ENCODE measurements at regions not wholly inside any gene's neighbourhood (a gene's known extent, or its start where the extent isn't known, plus 50 kb on each side); places are given as distances from the start of the nearest gene placed in this dataset.
A peak's percentile ranks its signal among the peaks of the same experiment; 100 is the strongest.
"Not testable (repeated sequence)": the region's sequence is repeated elsewhere in the genome, so short reads cannot be mapped to it uniquely, and the experiment has no call there.

- no peak for DNase-seq (ENCODE audit: extremely low read depth, low read depth)
Measured at GRCh38 chr5:13640270-13640669, 304.2 kb downstream of the DNAH5 start.

GRCh38 chr5:13632676-13633075, 311.8 kb downstream of the DNAH5 start:
- peak; percentile 3 for DNase-seq (ENCODE audit: extremely low read depth, low read depth)

- DNase-seq (ENCODE audit: extremely low read depth, low read depth) = no peak
Measured at GRCh38 chr5:13629218-13629617, 315.3 kb downstream of the DNAH5 start.

GRCh38 chr5:13627673-13628454, 316.6 kb downstream of the DNAH5 start:
- DNase-seq (ENCODE audit: extremely low read depth, low read depth) = no peak

GRCh38 chr5:13625616-13626198, 318.8 kb downstream of the DNAH5 start:
- DNase-seq (ENCODE audit: extremely low read depth, low read depth) = no peak

GRCh38 chr5:13624283-13625074, 320.0 kb downstream of the DNAH5 start:
- DNase-seq (ENCODE audit: extremely low read depth, low read depth) = no peak

- no peak for DNase-seq (ENCODE audit: extremely low read depth, low read depth)
Measured at GRCh38 chr5:13613621-13614020, 330.9 kb downstream of the DNAH5 start.

GRCh38 chr5:13611604-13612003, 332.9 kb downstream of the DNAH5 start:
- no peak for DNase-seq (ENCODE audit: extremely low read depth, low read depth)

GRCh38 chr5:13609504-13609903, 335.0 kb downstream of the DNAH5 start:
- no peak for DNase-seq (ENCODE audit: extremely low read depth, low read depth)

GRCh38 chr5:13606051-13606450, 338.4 kb downstream of the DNAH5 start:
- no peak for DNase-seq (ENCODE audit: extremely low read depth, low read depth)

- no peak for DNase-seq (ENCODE audit: extremely low read depth, low read depth)
Measured at GRCh38 chr5:13601112-13601511, 343.4 kb downstream of the DNAH5 start.

GRCh38 chr5:13595978-13596377, 348.5 kb downstream of the DNAH5 start:
- no peak for DNase-seq (ENCODE audit: extremely low read depth, low read depth)

- peak; percentile 52 for DNase-seq (ENCODE audit: extremely low read depth, low read depth)
Measured at GRCh38 chr5:13591621-13592020, 352.9 kb downstream of the DNAH5 start.

GRCh38 chr5:13585324-13585723, 359.2 kb downstream of the DNAH5 start:
- DNase-seq (ENCODE audit: extremely low read depth, low read depth) = no peak

- no peak for DNase-seq (ENCODE audit: extremely low read depth, low read depth)
Measured at GRCh38 chr5:13581914-13582313, 362.6 kb downstream of the DNAH5 start.

GRCh38 chr5:13581132-13581531, 363.4 kb downstream of the DNAH5 start:
- DNase-seq (ENCODE audit: extremely low read depth, low read depth) = no peak

GRCh38 chr5:13580058-13580457, 364.4 kb downstream of the DNAH5 start:
- no peak for DNase-seq (ENCODE audit: extremely low read depth, low read depth)

- DNase-seq (ENCODE audit: extremely low read depth, low read depth) = not testable (repeated sequence)
Measured at GRCh38 chr5:13579091-13579490, 365.4 kb downstream of the DNAH5 start.

GRCh38 chr5:13578311-13579039, 366.0 kb downstream of the DNAH5 start:
- DNase-seq (ENCODE audit: extremely low read depth, low read depth) = not testable (repeated sequence)

- DNase-seq (ENCODE audit: extremely low read depth, low read depth) = no peak
Measured at GRCh38 chr5:13574574-13574973, 369.9 kb downstream of the DNAH5 start.

- DNase-seq (ENCODE audit: extremely low read depth, low read depth) = no peak
Measured at GRCh38 chr5:13572163-13572562, 372.3 kb downstream of the DNAH5 start.
